ENCODE measurements at regions not wholly inside any gene's neighbourhood (a gene's known extent, or its start where the extent isn't known, plus 50 kb on each side); places are given as distances from the start of the nearest gene placed in this dataset.
"Not testable (repeated sequence)": the region's sequence is repeated elsewhere in the genome, so short reads cannot be mapped to it uniquely, and the experiment has no call there.

GRCh38 chr17:68134731-68135130 lies 99.2 kb downstream of the KPNA2 start:
- no peak overlapping the region for H3K4me3 ChIP-seq (ENCODE audit: low read depth, low read length)
- DNase-seq (ENCODE audit: low read depth) = no peak

DNA sequence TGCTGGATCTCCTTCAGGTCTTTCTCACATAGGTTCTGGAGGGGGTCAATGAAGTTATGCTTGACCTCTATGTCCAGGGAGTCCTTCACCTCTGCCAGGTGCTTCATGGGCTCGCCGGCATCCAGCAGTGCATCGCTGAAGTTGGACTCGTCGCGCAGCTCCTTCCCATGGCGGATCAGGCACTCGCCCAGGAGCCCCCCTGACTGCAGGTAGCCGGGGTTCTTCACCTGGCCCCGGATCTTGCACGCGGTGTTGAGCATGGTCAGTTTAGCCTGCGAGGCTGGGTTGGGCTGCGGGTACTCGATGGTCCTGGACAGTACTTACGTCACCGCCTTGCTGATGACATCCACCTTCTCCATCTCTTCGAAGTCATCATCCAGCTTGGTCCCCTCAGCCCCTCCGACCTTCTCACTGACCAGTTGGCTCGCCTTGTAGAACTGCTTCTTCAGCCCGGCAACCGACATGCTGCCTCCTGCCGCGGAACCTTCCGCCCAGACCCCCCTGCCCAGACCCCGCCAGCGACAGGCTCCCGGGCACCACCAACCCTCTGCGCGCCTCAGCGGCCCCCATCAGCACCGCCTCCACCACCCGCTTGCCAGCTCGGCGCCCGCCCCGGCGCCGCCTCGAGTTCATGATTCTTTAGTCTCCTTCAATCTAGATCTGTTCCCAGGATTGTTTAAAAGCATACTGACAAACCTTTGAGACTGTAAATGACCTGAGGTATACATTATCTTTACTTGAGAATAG lies 99.8 kb downstream of the KPNA2 start:
- no peak for DNase-seq (ENCODE audit: low read depth)
- H3K4me3 ChIP-seq (ENCODE audit: low read depth, low read length) = no peak overlapping the region

GRCh38 chr17:68141050-68141449 lies 105.5 kb downstream of the KPNA2 start:
- no peak for DNase-seq (ENCODE audit: low read depth)
- no peak overlapping the region for H3K4me3 ChIP-seq (ENCODE audit: low read depth, low read length)

DNA sequence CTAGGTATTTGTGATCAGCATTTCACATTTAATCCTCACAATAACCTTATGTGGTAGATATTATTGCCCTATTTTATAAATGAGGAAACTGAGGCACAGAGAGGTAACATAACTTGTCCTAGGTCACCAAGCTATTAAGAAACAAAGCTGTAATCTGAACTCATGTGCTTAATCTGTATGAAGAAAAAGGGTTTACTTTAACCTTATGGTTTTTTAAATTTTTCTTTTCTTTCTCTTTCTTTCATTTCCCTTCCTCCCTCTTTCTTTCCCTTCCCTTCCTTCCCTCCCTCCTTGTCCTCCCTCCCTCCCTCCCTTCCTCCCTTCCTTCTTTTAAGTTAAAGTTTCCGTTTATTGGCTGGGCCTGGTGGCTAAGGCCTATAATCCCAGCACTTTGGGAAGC lies 105.2 kb upstream of the AMZ2 start:
- H3K4me3 ChIP-seq (ENCODE audit: low read depth, low read length) = no peak overlapping the region
- DNase-seq (ENCODE audit: low read depth) = no peak

GRCh38 chr17:68143425-68143824 lies 104.4 kb upstream of the AMZ2 start:
- no peak for DNase-seq (ENCODE audit: low read depth)
- no peak overlapping the region for H3K4me3 ChIP-seq (ENCODE audit: low read depth, low read length)

DNA sequence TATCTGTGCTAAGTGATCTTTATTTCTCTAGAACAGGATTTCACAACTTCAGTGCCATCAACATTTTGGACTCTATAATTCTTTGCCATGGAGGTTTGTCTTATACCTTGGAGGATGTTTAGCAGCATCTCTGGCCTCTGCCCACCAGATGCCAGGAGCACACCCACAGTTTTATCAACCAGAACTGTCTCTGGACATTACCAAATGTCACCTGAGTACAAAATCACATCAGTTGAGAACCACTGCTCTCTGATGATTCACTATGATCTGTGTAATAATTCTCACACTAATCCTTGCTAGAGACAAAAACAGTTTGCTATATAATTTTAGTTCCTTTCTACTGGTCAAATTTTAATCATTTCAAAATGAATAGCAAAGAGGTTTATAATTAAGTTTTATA lies 102.8 kb upstream of the AMZ2 start:
- DNase-seq (ENCODE audit: low read depth) = no peak
- H3K4me3 ChIP-seq (ENCODE audit: low read depth, low read length) = no peak overlapping the region

DNA sequence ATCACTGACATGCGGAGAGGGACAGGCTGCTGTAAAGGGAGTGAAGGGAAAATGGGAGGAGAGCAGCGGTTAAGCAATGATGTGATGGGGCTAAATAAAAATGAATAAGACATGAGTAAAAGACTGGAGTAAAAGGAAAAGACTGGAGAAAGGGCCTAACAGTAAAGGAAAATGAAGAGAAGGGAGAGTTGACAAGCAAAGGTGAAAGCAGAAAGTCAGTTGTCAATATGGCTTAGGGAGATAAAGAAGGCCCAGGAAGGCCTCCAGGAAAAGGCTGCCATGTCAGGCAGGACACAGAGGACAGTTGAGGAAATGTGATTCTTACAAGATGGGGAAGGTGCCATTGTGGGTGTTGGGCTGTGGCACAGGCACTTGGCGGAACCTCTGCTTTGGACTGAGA lies 98.9 kb upstream of the AMZ2 start:
- DNase-seq (ENCODE audit: low read depth) = no peak

GRCh38 chr17:68152161-68152571 lies 95.7 kb upstream of the AMZ2 start:
- no peak for DNase-seq (ENCODE audit: low read depth)
- H3K4me3 ChIP-seq (ENCODE audit: low read depth, low read length) = no peak overlapping the region

More for the DNA sequence above, 98.9 kb upstream of the AMZ2 start:
- no peak overlapping the region for H3K4me3 ChIP-seq (ENCODE audit: low read depth, low read length)

DNA sequence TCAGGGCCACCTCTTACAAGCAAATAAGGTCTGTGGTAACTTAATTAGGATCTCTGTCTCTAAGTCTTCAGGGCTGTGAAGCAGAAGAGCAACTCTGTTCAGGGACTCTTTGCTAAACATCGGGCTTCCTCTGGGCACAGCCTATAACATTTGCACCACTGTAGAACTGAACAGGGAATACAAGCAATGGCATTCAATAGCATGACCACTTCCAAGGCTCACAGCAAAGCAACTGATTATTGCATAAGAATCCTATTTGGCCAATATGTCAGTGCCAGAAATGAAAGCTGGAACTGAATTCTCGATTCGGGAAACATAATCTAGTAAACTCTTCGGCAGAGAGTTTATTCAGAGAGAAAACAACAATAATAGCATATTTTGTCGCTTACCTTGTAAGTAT lies 92.2 kb upstream of the AMZ2 start:
- no peak overlapping the region for H3K4me3 ChIP-seq (ENCODE audit: low read depth, low read length)
- no peak for DNase-seq (ENCODE audit: low read depth)

GRCh38 chr17:68161644-68162428 lies 86.0 kb upstream of the AMZ2 start:
- no peak overlapping the region for H3K4me3 ChIP-seq (ENCODE audit: low read depth, low read length)
- no peak for DNase-seq (ENCODE audit: low read depth)

DNA sequence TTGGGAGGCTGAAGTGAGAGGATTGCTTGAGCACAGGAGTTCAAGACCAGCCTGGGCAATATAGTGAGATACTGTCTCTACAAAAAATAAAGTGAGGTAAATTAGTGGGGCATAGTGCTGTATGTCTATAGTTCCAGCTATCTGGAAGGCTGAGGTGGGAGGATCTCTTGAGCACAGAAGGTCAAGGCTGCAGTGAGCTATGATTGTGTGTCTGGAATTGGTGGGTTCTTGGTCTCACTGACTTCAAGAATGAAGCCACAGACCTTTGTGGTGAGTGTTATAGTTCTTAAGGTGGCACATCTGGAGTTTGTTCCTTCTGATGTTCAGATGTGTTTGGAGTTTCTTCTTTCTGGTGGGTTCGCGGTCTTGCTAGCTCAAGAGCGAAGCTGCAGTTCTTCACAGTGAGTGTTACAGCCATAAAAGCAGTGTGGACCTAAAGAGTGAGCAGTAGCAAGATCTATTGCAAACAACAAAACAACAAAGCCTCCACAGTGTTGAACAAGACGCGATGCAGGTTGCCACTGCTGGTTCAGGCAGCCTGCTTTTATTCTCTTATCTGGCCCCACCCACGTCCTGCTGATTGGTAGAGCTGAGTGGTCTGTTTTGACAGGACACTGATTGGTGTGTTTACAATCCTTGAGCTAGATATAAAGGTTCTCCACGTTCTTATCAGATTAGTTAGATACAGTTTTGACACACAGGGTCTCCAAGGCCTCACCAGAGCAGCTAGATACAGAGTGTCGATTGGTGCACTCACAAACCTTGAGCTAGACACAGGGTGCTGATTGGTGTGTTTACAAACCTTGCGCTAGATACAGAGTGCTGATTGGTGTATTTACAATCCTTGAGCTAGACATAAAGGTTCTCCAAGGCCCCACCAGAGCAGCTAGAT lies 79.3 kb upstream of the AMZ2 start:
- not testable (repeated sequence) for DNase-seq (ENCODE audit: low read depth); H3K4me3 ChIP-seq (ENCODE audit: low read depth, low read length)

DNA sequence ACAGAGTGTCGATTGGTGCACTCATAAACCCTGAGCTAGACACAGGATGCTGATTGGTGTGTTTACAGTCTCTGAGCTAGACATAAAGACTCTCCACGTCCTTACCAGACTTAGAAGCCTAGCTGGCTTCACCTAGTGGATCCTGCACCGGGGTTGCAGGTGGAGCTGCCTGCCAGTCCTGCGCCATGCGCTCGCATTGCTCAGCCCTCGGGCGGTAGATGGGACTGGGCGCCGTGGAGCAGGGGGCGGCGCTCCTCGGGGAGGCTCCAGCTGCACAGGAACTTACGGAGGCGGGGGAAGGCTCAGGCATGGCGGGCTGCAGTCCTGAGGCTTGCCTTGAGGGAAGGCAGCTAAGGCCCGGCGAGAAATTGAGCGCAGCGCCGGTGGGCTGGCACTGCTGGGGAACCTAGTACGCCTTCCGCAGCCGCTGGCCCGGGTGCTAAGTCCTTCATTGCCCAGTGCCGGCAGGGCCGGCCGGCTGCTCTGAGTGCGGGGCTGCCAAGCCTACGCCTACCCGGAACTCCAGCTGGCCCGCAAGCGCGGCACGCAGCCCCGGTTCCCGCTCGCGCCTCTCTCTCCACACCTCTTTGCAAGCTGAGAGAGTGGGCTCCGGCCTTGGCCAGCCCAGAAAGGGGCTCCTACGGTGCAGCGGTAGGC lies 78.5 kb upstream of the AMZ2 start:
- DNase-seq (ENCODE audit: low read depth); H3K4me3 ChIP-seq (ENCODE audit: low read depth, low read length): not testable (repeated sequence)

- no peak for DNase-seq (ENCODE audit: low read depth)
- H3K4me3 ChIP-seq (ENCODE audit: low read depth, low read length) = no peak overlapping the region
These were observed 78.0 kb upstream of the AMZ2 start for GRCh38 chr17:68169840-68170239.

DNA sequence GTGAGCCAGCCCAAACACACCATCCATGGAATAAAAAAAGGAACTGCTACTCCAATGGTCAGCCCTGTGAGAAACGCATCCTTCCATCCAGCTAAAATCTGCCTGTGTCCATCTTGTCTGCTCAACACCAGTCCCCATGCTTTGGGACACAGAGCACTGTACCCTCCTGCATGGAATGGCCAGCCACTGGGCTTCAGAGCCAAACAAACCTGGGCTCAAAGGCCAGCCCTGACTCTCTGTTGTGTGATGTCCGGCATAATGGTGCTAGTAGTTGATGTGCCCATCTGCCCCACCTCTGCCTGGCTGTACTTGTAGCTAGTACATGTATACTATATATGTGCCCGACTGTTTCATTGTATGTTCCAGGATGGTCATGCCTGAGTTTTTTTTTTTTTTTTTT lies 77.6 kb upstream of the AMZ2 start:
- no peak overlapping the region for H3K4me3 ChIP-seq (ENCODE audit: low read depth, low read length)
- DNase-seq (ENCODE audit: low read depth) = no peak

GRCh38 chr17:68172461-68172954 lies 75.3 kb upstream of the AMZ2 start:
- DNase-seq (ENCODE audit: low read depth) = peak; percentile 3
- H3K4me3 ChIP-seq (ENCODE audit: low read depth, low read length) = no peak overlapping the region

DNA sequence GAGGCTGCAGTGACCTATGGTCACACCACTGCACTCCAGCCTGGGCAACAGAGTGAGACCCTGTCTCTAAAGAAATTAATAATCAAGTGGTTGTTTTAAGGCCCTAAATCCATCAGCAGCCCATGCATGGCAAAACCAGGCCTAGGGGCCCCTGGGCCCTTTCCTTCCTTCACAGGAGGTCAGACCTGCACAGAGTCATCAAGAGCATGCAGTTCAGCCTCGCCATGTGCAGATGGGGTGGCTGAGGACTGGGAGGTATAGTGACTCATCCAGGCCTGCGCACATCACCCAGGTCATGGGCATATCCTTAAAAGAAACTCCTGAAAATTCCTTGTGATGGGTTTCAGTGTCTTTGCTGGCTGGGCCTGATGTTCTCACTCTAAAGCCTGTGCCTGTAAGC lies 72.4 kb upstream of the AMZ2 start:
- no peak for DNase-seq (ENCODE audit: low read depth)
- H3K4me3 ChIP-seq (ENCODE audit: low read depth, low read length) = no peak overlapping the region

- H3K4me3 ChIP-seq (ENCODE audit: low read depth, low read length) = no peak overlapping the region
- DNase-seq (ENCODE audit: low read depth) = no peak
These were observed 71.9 kb upstream of the AMZ2 start for GRCh38 chr17:68175905-68176304.

- no peak for DNase-seq (ENCODE audit: low read depth)
- no peak overlapping the region for H3K4me3 ChIP-seq (ENCODE audit: low read depth, low read length)
These were observed 71.1 kb upstream of the AMZ2 start for GRCh38 chr17:68176718-68177117.

- DNase-seq (ENCODE audit: low read depth) = no peak
These were observed 69.0 kb upstream of the AMZ2 start for GRCh38 chr17:68178831-68179230.

More at GRCh38 chr17:68178831-68179230, 69.0 kb upstream of the AMZ2 start:
- no peak overlapping the region for H3K4me3 ChIP-seq (ENCODE audit: low read depth, low read length)
